WTC11 (cell line): ENCODE measurements at regions not wholly inside any gene's neighbourhood (a gene's known extent, or its start where the extent isn't known, plus 50 kb on each side); places are given as distances from the start of the nearest gene placed in this dataset.

Experiments
- ATAC-seq: fragments of 200-7000 bp; cut with Tn5 transposase; 2 replicates; pipeline ENCODE4 v1.10.0; 2021; ENCODE audit warnings: mild to moderate bottlenecking, moderate library complexity
- CTCF ChIA-PET: fragments of 300-600 bp; sonication (Branson Sonifier 250); formaldehyde crosslinking; loops from one replicate; lab custom pipeline; 2021; ENCODE audit warnings: antibody characterized with exemption; lab: Charles Lee
- POLR2A ChIA-PET: fragments of 350-600 bp; sonication (Branson Sonifier 250); formaldehyde crosslinking; loops from one replicate; lab custom pipeline; 2021; ENCODE audit warnings: antibody characterized with exemption; lab: Charles Lee
- DNase-seq: peaks from one replicate; pipeline ENCODE4 v3.0.0; 2021; ENCODE audit warnings: low spot score
- H3K27ac Mint-ChIP-seq: 2 replicates; pipeline ENCODE4 v1.8.0; 2021; ENCODE audit warnings: mixed read lengths
- H3K27me3 Mint-ChIP-seq: 2 replicates; pipeline ENCODE4 v1.8.0; 2021; ENCODE audit warnings: low read depth, mild to moderate bottlenecking, moderate library complexity, mixed read lengths
- H3K36me3 Mint-ChIP-seq: 2 replicates; pipeline ENCODE4 v1.8.0; 2021; ENCODE audit warnings: mixed read lengths
- H3K4me1 Mint-ChIP-seq: 2 replicates; pipeline ENCODE4 v1.8.0; 2022; ENCODE audit warnings: mixed read lengths
- H3K4me3 Mint-ChIP-seq: 2 replicates; pipeline ENCODE4 v1.8.0; 2021; ENCODE audit warnings: mild to moderate bottlenecking, moderate library complexity, mixed read lengths
- H3K9me3 Mint-ChIP-seq: 2 replicates; pipeline ENCODE4 v1.8.0; 2021; ENCODE audit warnings: mixed read lengths
- CBFB ChIP-seq: sonication (generic); formaldehyde crosslinking; IDR thresholded peaks from 2 replicates; pipeline ENCODE4 v1.8.1; 2022; ENCODE audit warnings: mild to moderate bottlenecking, low read depth, missing genetic modification reagents
- CDX4 ChIP-seq: fragments of 250-450 bp; sonication (Bioruptor Pico); IDR thresholded peaks from 2 replicates; pipeline ENCODE4 v1.9.0; 2021; ENCODE audit warnings: moderate library complexity, mild to moderate bottlenecking, inconsistent platforms, borderline replicate concordance
- ESRRA ChIP-seq: sonication (generic); formaldehyde crosslinking; IDR thresholded peaks from 2 replicates; pipeline ENCODE4 v1.8.1; 2022; ENCODE audit warnings: mild to moderate bottlenecking, missing genetic modification reagents, borderline replicate concordance
- FOXJ3 ChIP-seq: sonication (generic); formaldehyde crosslinking; IDR thresholded peaks from 2 replicates; pipeline ENCODE4 v1.9.0; 2021; ENCODE audit warnings: missing genetic modification reagents, mild to moderate bottlenecking, borderline replicate concordance
- HMGA2 ChIP-seq: fragments of 250-450 bp; sonication (Bioruptor Pico); IDR thresholded peaks from 2 replicates; pipeline ENCODE4 v1.4.0; 2021; ENCODE audit warnings: mild to moderate bottlenecking, moderate library complexity
- MAX ChIP-seq: sonication (generic); formaldehyde crosslinking; IDR thresholded peaks from 2 replicates; pipeline ENCODE4 v1.8.0; 2022; ENCODE audit warnings: mild to moderate bottlenecking, missing genetic modification reagents
- MYBL2 ChIP-seq: sonication (generic); formaldehyde crosslinking; IDR thresholded peaks from 2 replicates; pipeline ENCODE4 v1.8.1; 2023; ENCODE audit warnings: mild to moderate bottlenecking, moderate library complexity, missing genetic modification reagents
- NR1H2 ChIP-seq: sonication (generic); formaldehyde crosslinking; IDR thresholded peaks from 2 replicates; pipeline ENCODE4 v1.9.0; 2021; ENCODE audit warnings: mild to moderate bottlenecking, moderate library complexity, missing genetic modification reagents
- OVOL2 ChIP-seq: fragments of 250-450 bp; sonication (Bioruptor Pico); IDR thresholded peaks from 2 replicates; pipeline ENCODE4 v1.9.0; 2021; ENCODE audit warnings: mild to moderate bottlenecking, borderline replicate concordance
- SMAD3 ChIP-seq: sonication (generic); formaldehyde crosslinking; IDR thresholded peaks from 2 replicates; pipeline ENCODE4 v1.8.0; 2022; ENCODE audit warnings: missing genetic modification reagents, mild to moderate bottlenecking, borderline replicate concordance
- SMAD4 ChIP-seq: sonication (generic); formaldehyde crosslinking; IDR thresholded peaks from 2 replicates; pipeline ENCODE4 v1.8.0; 2022; ENCODE audit warnings: mild to moderate bottlenecking, missing genetic modification reagents
- TEAD4 ChIP-seq: sonication (generic); formaldehyde crosslinking; IDR thresholded peaks from 2 replicates; pipeline ENCODE4 v1.8.0; 2022; ENCODE audit warnings: mild to moderate bottlenecking, missing genetic modification reagents
- TP53 ChIP-seq: sonication (generic); formaldehyde crosslinking; IDR thresholded peaks from 2 replicates; pipeline ENCODE4 v1.8.1; 2023; ENCODE audit warnings: mild to moderate bottlenecking, missing genetic modification reagents
- ZBTB21 ChIP-seq: sonication (generic); formaldehyde crosslinking; IDR thresholded peaks from 2 replicates; pipeline ENCODE4 v1.8.1; 2023; ENCODE audit warnings: mild to moderate bottlenecking, missing genetic modification reagents, borderline replicate concordance
- ZBTB43 ChIP-seq: sonication (generic); formaldehyde crosslinking; IDR thresholded peaks from 2 replicates; pipeline ENCODE4 v1.8.1; 2023; ENCODE audit warnings: mild to moderate bottlenecking, missing genetic modification reagents
- ZMAT4 ChIP-seq: fragments of 250-450 bp; sonication (Bioruptor Pico); IDR thresholded peaks from 2 replicates; pipeline ENCODE4 v1.9.0; 2021; ENCODE audit warnings: mild to moderate bottlenecking
- ZNF121 ChIP-seq: sonication (generic); formaldehyde crosslinking; IDR thresholded peaks from 2 replicates; pipeline ENCODE4 v1.8.0; 2023; ENCODE audit warnings: missing genetic modification reagents
- ZNF263 ChIP-seq: sonication (generic); formaldehyde crosslinking; IDR thresholded peaks from 2 replicates; pipeline ENCODE4 v1.8.1; 2022; ENCODE audit warnings: low read depth, mild to moderate bottlenecking, moderate library complexity, missing genetic modification reagents
- ZNF396 ChIP-seq: fragments of 250-450 bp; sonication (Bioruptor Pico); IDR thresholded peaks from 2 replicates; pipeline ENCODE4 v1.8.0; 2021; ENCODE audit warnings: mild to moderate bottlenecking, moderate library complexity, borderline replicate concordance
- ZNF532 ChIP-seq: fragments of 250-450 bp; sonication (Bioruptor Pico); IDR thresholded peaks from 2 replicates; pipeline ENCODE4 v1.9.0; 2021; ENCODE audit warnings: mild to moderate bottlenecking, borderline replicate concordance

GRCh38 chr22:48263431-48263765 is 1500.9 kb downstream of the TBC1D22A start:
- Mint-ChIP-seq H3K4me3 (no peak overlapping the region), H3K27ac (no peak overlapping the region), H3K27me3 (no peaks in the 10 kb centered on the region), H3K36me3 (no peaks in the 10 kb centered on the region)
- CTCF ChIA-PET: no interaction called here
- DNase-seq: no peak
- TF ChIP-seq ZNF532 (CRISPR knock-in tag) (no peak), TP53 (no peak), CBFB (no peak), MAX (CRISPR knock-in tag) (no peak), OVOL2 (CRISPR knock-in tag) (no peak), MYBL2 (CRISPR knock-in tag) (no peak), ZNF396 (CRISPR knock-in tag) (no peak), FOXJ3 (CRISPR knock-in tag) (no peak), ZBTB43 (CRISPR knock-in tag) (no peak), SMAD3 (CRISPR knock-in tag) (no peak), ESRRA (CRISPR knock-in tag) (no peak), NR1H2 (CRISPR knock-in tag) (no peak), ZMAT4 (CRISPR knock-in tag) (no peak), CDX4 (no peak), HMGA2 (CRISPR knock-in tag) (no peak), ZBTB21 (CRISPR knock-in tag) (no peak), SMAD4 (CRISPR knock-in tag) (no peak), ZNF121 (CRISPR knock-in tag) (no peak), TEAD4 (no peak), ZNF263 (no peak)
- TF ChIP-seq, all 79 proteins: peak for 0
- POLR2A ChIA-PET: no interaction called here
- no peak for ATAC-seq
- Mint-ChIP-seq H3K4me1 (peaks cover 13% of the 10 kb centered on the region), H3K9me3 (peaks cover 5% of the 10 kb centered on the region; the same call in 1 of the 2 replicates)
